WTC11 (cell line): ENCODE measurements at regions not wholly inside any gene's neighbourhood (a gene's known extent, or its start where the extent isn't known, plus 50 kb on each side); places are given as distances from the start of the nearest gene placed in this dataset.

ENCODE experiments used
- ATAC-seq: fragments of 200-7000 bp; cut with Tn5 transposase; 2 replicates; pipeline ENCODE4 v1.10.0; 2021; ENCODE audit warnings: mild to moderate bottlenecking, moderate library complexity
- CTCF ChIA-PET: fragments of 300-600 bp; sonication (Branson Sonifier 250); formaldehyde crosslinking; loops from one replicate; lab custom pipeline; 2021; ENCODE audit warnings: antibody characterized with exemption; lab: Charles Lee
- POLR2A ChIA-PET: fragments of 350-600 bp; sonication (Branson Sonifier 250); formaldehyde crosslinking; loops from one replicate; lab custom pipeline; 2021; ENCODE audit warnings: antibody characterized with exemption; lab: Charles Lee
- DNase-seq: peaks from one replicate; pipeline ENCODE4 v3.0.0; 2021; ENCODE audit warnings: low spot score
- H3K27ac Mint-ChIP-seq: 2 replicates; pipeline ENCODE4 v1.8.0; 2021; ENCODE audit warnings: mixed read lengths
- H3K27me3 Mint-ChIP-seq: 2 replicates; pipeline ENCODE4 v1.8.0; 2021; ENCODE audit warnings: low read depth, mild to moderate bottlenecking, moderate library complexity, mixed read lengths
- H3K36me3 Mint-ChIP-seq: 2 replicates; pipeline ENCODE4 v1.8.0; 2021; ENCODE audit warnings: mixed read lengths
- H3K4me1 Mint-ChIP-seq: 2 replicates; pipeline ENCODE4 v1.8.0; 2022; ENCODE audit warnings: mixed read lengths
- H3K4me3 Mint-ChIP-seq: 2 replicates; pipeline ENCODE4 v1.8.0; 2021; ENCODE audit warnings: mild to moderate bottlenecking, moderate library complexity, mixed read lengths
- H3K9me3 Mint-ChIP-seq: 2 replicates; pipeline ENCODE4 v1.8.0; 2021; ENCODE audit warnings: mixed read lengths
- ATF2 ChIP-seq: sonication (generic); formaldehyde crosslinking; IDR thresholded peaks from 2 replicates; pipeline ENCODE4 v1.8.1; 2022; ENCODE audit warnings: low read depth, missing genetic modification reagents, borderline replicate concordance
- CTCF ChIP-seq: fragments of 200-600 bp; IDR thresholded peaks from 2 replicates; pipeline ENCODE4 v1.8.0; 2022; ENCODE audit warnings: antibody characterized with exemption
- ESRRA ChIP-seq: sonication (generic); formaldehyde crosslinking; IDR thresholded peaks from 2 replicates; pipeline ENCODE4 v1.8.1; 2022; ENCODE audit warnings: mild to moderate bottlenecking, missing genetic modification reagents, borderline replicate concordance
- ETV6 ChIP-seq: sonication (generic); formaldehyde crosslinking; IDR thresholded peaks from 2 replicates; pipeline ENCODE4 v1.8.1; 2022; ENCODE audit warnings: mild to moderate bottlenecking, missing genetic modification reagents
- JAZF1 ChIP-seq: fragments of 250-450 bp; sonication (Bioruptor Pico); IDR thresholded peaks from 2 replicates; pipeline ENCODE4 v1.9.0; 2021; ENCODE audit warnings: moderate library complexity, mild to moderate bottlenecking, inconsistent platforms
- NFYB ChIP-seq: sonication (generic); formaldehyde crosslinking; conservative IDR thresholded peaks from 2 replicates; pipeline ENCODE4 v1.8.0; 2022; ENCODE audit warnings: low read depth, missing genetic modification reagents
- TCF7 ChIP-seq: sonication (generic); formaldehyde crosslinking; IDR thresholded peaks from 2 replicates; pipeline ENCODE4 v1.8.0; 2022; ENCODE audit warnings: mild to moderate bottlenecking, low read depth, missing genetic modification reagents, moderate library complexity
- ZMAT4 ChIP-seq: fragments of 250-450 bp; sonication (Bioruptor Pico); IDR thresholded peaks from 2 replicates; pipeline ENCODE4 v1.9.0; 2021; ENCODE audit warnings: mild to moderate bottlenecking
- ZNF232 ChIP-seq: sonication (generic); formaldehyde crosslinking; IDR thresholded peaks from 2 replicates; pipeline ENCODE4 v1.8.0; 2022; ENCODE audit warnings: mild to moderate bottlenecking, missing genetic modification reagents
- ZNF416 ChIP-seq: fragments of 250-450 bp; sonication (Bioruptor Pico); IDR thresholded peaks from 2 replicates; pipeline ENCODE4 v1.9.0; 2021; ENCODE audit warnings: mild to moderate bottlenecking, inconsistent platforms
- TF ChIP-seq, protein P1 (sequence below): sonication (generic); formaldehyde crosslinking; IDR thresholded peaks from 2 replicates; pipeline ENCODE4 v1.8.1; 2023; ENCODE audit warnings: mild to moderate bottlenecking, moderate library complexity, missing genetic modification reagents
- TF ChIP-seq, protein P2 (sequence below): sonication (generic); formaldehyde crosslinking; IDR thresholded peaks from 2 replicates; pipeline ENCODE4 v1.8.1; 2023; ENCODE audit warnings: mild to moderate bottlenecking, missing genetic modification reagents, moderate library complexity
- TF ChIP-seq, protein P3 (sequence below): fragments of 250-450 bp; sonication (Bioruptor Pico); conservative IDR thresholded peaks from 2 replicates; pipeline ENCODE4 v1.9.0; 2021; ENCODE audit warnings: mild to moderate bottlenecking
- TF ChIP-seq, protein P4 (sequence below): sonication (generic); formaldehyde crosslinking; IDR thresholded peaks from 2 replicates; pipeline ENCODE4 v1.8.1; 2023; ENCODE audit warnings: mild to moderate bottlenecking, missing genetic modification reagents

DNA sequence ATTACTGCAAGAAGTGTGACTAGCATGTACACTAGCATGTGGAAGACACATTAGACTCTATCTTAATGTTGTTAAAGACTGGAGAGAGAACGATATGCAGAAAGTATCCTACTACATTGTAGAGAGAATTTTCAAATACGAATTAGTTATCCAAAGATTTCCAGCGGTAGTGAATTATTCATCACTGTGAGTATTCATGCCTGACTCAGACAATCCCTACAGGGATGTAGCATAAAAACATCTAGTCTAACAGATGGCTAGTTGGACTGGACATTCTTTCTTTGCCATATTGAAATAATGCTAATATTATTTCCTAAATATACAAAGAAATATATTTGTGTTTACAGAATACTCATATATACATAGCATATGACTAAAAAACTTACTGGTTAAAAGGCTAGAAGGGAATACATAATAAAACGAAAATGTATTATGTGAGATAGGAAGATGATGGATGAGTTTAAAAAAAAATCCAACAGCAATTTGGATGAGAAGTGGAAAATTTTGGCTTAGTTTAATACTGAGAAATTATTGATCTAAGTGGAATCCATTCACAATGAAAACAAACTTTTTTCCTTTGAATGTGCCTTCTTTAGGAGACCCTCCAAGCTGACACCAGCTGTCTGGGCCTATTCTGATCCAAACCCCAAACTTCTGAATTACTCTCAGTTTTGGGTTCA, 580.7 kb downstream of the RFPL4B start (continued):
- TF ChIP-seq NFYB (CRISPR knock-in tag) (no peak), ZNF416 (CRISPR knock-in tag) (no peak), ESRRA (CRISPR knock-in tag) (no peak), JAZF1 (CRISPR knock-in tag) (no peak), ZMAT4 (no peak), ATF2 (CRISPR knock-in tag) (no peak), TCF7 (CRISPR knock-in tag) (no peak), ZNF232 (CRISPR knock-in tag) (no peak)
- TF ChIP-seq, protein P1, sequence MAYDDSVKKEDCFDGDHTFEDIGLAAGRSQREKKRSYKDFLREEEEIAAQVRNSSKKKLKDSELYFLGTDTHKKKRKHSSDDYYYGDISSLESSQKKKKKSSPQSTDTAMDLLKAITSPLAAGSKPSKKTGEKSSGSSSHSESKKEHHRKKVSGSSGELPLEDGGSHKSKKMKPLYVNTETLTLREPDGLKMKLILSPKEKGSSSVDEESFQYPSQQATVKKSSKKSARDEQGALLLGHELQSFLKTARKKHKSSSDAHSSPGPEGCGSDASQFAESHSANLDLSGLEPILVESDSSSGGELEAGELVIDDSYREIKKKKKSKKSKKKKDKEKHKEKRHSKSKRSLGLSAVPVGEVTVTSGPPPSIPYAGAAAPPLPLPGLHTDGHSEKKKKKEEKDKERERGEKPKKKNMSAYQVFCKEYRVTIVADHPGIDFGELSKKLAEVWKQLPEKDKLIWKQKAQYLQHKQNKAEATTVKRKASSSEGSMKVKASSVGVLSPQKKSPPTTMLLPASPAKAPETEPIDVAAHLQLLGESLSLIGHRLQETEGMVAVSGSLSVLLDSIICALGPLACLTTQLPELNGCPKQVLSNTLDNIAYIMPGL (CRISPR knock-in tag) = no peak
- TF ChIP-seq, protein P2, sequence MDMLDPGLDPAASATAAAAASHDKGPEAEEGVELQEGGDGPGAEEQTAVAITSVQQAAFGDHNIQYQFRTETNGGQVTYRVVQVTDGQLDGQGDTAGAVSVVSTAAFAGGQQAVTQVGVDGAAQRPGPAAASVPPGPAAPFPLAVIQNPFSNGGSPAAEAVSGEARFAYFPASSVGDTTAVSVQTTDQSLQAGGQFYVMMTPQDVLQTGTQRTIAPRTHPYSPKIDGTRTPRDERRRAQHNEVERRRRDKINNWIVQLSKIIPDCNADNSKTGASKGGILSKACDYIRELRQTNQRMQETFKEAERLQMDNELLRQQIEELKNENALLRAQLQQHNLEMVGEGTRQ (CRISPR knock-in tag) = no peak
- TF ChIP-seq, protein P3, sequence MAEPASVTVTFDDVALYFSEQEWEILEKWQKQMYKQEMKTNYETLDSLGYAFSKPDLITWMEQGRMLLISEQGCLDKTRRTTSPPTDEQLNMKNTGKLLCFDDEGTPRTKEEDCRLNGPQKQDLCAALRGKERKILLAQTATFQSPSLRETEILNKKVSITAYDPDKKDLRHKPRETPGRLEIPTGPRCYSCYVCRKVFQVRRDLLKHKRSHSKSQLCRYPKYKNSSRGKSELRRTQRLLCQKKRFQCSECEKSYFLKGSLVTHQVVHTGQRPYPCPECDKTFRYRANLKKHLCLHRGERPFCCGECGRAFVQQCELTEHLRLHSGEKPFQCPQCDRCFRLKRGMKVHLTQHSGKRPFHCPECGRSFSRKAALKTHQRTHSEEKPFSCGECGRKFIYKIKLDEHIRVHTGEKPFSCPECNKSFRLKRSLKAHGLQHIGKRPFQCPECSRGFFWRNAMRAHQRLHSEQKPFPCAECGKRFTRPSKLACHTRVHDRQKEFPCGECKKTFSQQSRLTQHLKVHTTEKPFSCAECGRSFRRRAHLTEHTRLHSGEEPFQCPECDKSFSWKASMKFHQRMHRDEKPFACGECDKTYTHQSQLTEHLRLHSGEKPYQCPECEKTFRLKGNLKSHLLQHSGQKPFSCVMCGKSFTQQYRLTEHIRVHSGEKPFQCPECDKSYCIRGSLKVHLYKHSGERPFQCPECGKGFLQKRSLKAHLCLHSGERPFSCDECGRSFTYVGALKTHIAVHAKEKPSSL = no peak

GRCh38 chr6:112929641-112930040, 582.5 kb downstream of the RFPL4B start:
- Mint-ChIP-seq H3K27me3 (no peaks in the 10 kb centered on the region), H3K4me1 (peaks cover 13% of the 10 kb centered on the region), H3K27ac (no peak overlapping the region; the same call in 1 of the 2 replicates), H3K9me3 (peaks cover 6% of the 10 kb centered on the region), H3K36me3 (no peaks in the 10 kb centered on the region), H3K4me3 (no peak overlapping the region)
- ATAC-seq = peak; percentile 74
- TF ChIP-seq CTCF (no peak), ETV6 (CRISPR knock-in tag) (no peak)
- TF ChIP-seq, protein P4, sequence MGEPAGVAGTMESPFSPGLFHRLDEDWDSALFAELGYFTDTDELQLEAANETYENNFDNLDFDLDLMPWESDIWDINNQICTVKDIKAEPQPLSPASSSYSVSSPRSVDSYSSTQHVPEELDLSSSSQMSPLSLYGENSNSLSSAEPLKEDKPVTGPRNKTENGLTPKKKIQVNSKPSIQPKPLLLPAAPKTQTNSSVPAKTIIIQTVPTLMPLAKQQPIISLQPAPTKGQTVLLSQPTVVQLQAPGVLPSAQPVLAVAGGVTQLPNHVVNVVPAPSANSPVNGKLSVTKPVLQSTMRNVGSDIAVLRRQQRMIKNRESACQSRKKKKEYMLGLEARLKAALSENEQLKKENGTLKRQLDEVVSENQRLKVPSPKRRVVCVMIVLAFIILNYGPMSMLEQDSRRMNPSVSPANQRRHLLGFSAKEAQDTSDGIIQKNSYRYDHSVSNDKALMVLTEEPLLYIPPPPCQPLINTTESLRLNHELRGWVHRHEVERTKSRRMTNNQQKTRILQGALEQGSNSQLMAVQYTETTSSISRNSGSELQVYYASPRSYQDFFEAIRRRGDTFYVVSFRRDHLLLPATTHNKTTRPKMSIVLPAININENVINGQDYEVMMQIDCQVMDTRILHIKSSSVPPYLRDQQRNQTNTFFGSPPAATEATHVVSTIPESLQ (CRISPR knock-in tag) = no peak
- ChIA-PET POLR2A (no interaction called here), CTCF (no interaction called here)
- DNase-seq = no peak
